Loucy (cell line): ENCODE measurements at regions not wholly inside any gene's neighbourhood (a gene's known extent, or its start where the extent isn't known, plus 50 kb on each side); places are given as distances from the start of the nearest gene placed in this dataset.

Source experiments
- CTCF ChIP-seq: fragments of 200-600 bp; sonication (generic); conservative IDR thresholded peaks from 2 replicates; pipeline ENCODE4 v1.5.1; 2014; ENCODE audit warnings: mild to moderate bottlenecking, antibody characterized with exemption, low read length
- EZH2phosphoT487 ChIP-seq: fragments of 200-600 bp; IDR thresholded peaks from 2 replicates; pipeline ENCODE4 v1.6.1; 2018; ENCODE audit warnings: antibody characterized with exemption, mild to moderate bottlenecking, moderate library complexity, borderline replicate concordance

- TF ChIP-seq CTCF (no peak), EZH2phosphoT487 (no peak)
These were observed 515.8 kb upstream of the MKI67 start for GRCh38 chr10:128642023-128642422.
